DMS79 treated with DMSO at 0.1 percent for 48 hours (cell line): ENCODE measurements at regions not wholly inside any gene's neighbourhood (a gene's known extent, or its start where the extent isn't known, plus 50 kb on each side); places are given as distances from the start of the nearest gene placed in this dataset.

ENCODE experiments used
- DNase-seq: peaks from one replicate; lab custom pipeline; 2025; lab: John Stamatoyannopoulos, UW

GRCh38 chr2:157056200-157056676 is 201.3 kb upstream of the GALNT5 start:
- DNase-seq, result no peak

GRCh38 chr2:157058161-157058560 is 199.3 kb upstream of the GALNT5 start:
- no peak for DNase-seq

- DNase-seq, result no peak
These were observed 198.5 kb upstream of the GALNT5 start for GRCh38 chr2:157059036-157059435.

GRCh38 chr2:157061799-157062198 is 195.7 kb upstream of the GALNT5 start:
- no peak for DNase-seq

GRCh38 chr2:157067562-157067961 is 189.9 kb upstream of the GALNT5 start:
- no peak for DNase-seq

GRCh38 chr2:157068237-157068636 is 189.3 kb upstream of the GALNT5 start:
- no peak for DNase-seq

- no peak for DNase-seq
These were observed 181.6 kb upstream of the GALNT5 start for GRCh38 chr2:157075924-157076323.

GRCh38 chr2:157076526-157077161 is 180.9 kb upstream of the GALNT5 start:
- no peak for DNase-seq

GRCh38 chr2:157077753-157078350 is 179.7 kb upstream of the GALNT5 start:
- no peak for DNase-seq

GRCh38 chr2:157082950-157083349 is 174.6 kb upstream of the GALNT5 start:
- DNase-seq, result no peak

GRCh38 chr2:157085522-157085921 is 172.0 kb upstream of the GALNT5 start:
- DNase-seq, result no peak

GRCh38 chr2:157087373-157088002 is 170.0 kb upstream of the GALNT5 start:
- no peak for DNase-seq

- no peak for DNase-seq
These were observed 163.8 kb upstream of the GALNT5 start for GRCh38 chr2:157093666-157094065.

GRCh38 chr2:157105372-157105771 is 152.1 kb upstream of the GALNT5 start:
- no peak for DNase-seq

- no peak for DNase-seq
These were observed 150.6 kb upstream of the GALNT5 start for GRCh38 chr2:157106950-157107349.

- DNase-seq, result no peak
These were observed 150.0 kb upstream of the GALNT5 start for GRCh38 chr2:157107460-157107859.

GRCh38 chr2:157107877-157108276 is 149.6 kb upstream of the GALNT5 start:
- DNase-seq, result no peak

- no peak for DNase-seq
These were observed 134.7 kb upstream of the GALNT5 start for GRCh38 chr2:157122776-157123175.

- no peak for DNase-seq
These were observed 132.8 kb upstream of the GALNT5 start for GRCh38 chr2:157124731-157125130.

GRCh38 chr2:157125685-157126084 is 131.8 kb upstream of the GALNT5 start:
- DNase-seq, result no peak

GRCh38 chr2:157127249-157128012 is 130.1 kb upstream of the GALNT5 start:
- DNase-seq, result no peak

- no peak for DNase-seq
These were observed 113.6 kb upstream of the GALNT5 start for GRCh38 chr2:157143901-157144300.

- no peak for DNase-seq
These were observed 108.2 kb upstream of the GALNT5 start for GRCh38 chr2:157149270-157149669.
